ENCODE measurements at regions not wholly inside any gene's neighbourhood (a gene's known extent, or its start where the extent isn't known, plus 50 kb on each side); places are given as distances from the start of the nearest gene placed in this dataset.

- no peaks in the 10 kb centered on the region for H4K20me1 ChIP-seq (ENCODE audit: control insufficient read depth, insufficient read depth, low read depth, low read length)
- TF ChIP-seq EZH2phosphoT487 (IDR thresholded peaks at IDR 0.05; ENCODE audit: borderline replicate concordance, low read length) = no peak
- TF ChIP-seq, protein P1, sequence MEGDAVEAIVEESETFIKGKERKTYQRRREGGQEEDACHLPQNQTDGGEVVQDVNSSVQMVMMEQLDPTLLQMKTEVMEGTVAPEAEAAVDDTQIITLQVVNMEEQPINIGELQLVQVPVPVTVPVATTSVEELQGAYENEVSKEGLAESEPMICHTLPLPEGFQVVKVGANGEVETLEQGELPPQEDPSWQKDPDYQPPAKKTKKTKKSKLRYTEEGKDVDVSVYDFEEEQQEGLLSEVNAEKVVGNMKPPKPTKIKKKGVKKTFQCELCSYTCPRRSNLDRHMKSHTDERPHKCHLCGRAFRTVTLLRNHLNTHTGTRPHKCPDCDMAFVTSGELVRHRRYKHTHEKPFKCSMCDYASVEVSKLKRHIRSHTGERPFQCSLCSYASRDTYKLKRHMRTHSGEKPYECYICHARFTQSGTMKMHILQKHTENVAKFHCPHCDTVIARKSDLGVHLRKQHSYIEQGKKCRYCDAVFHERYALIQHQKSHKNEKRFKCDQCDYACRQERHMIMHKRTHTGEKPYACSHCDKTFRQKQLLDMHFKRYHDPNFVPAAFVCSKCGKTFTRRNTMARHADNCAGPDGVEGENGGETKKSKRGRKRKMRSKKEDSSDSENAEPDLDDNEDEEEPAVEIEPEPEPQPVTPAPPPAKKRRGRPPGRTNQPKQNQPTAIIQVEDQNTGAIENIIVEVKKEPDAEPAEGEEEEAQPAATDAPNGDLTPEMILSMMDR (IDR thresholded peaks at IDR 0.05; ENCODE audit: low read depth, low read length, poor library complexity, severe bottlenecking) = no peak
Observed at GRCh38 chr21:41037212-41037611, 130.7 kb upstream of the BACE2 start.

GRCh38 chr21:41037936-41038335 lies 130.0 kb upstream of the BACE2 start:
- no peaks in the 10 kb centered on the region for H3F3A ChIP-seq (ENCODE audit: control insufficient read depth, insufficient read depth)
- no peaks in the 10 kb centered on the region for H3K79me2 ChIP-seq (ENCODE audit: control insufficient read depth, low read length)
- H3K9me3 ChIP-seq (ENCODE audit: control insufficient read depth, insufficient read depth, low read length) = no peaks in the 10 kb centered on the region; the same call in 1 of the 2 replicates
- H3K27ac ChIP-seq (ENCODE audit: low read depth, low read length) = no peak overlapping the region
- no peak overlapping the region for H3K4me2 ChIP-seq (ENCODE audit: low read length)
- no peaks in the 10 kb centered on the region for H3K27me3 ChIP-seq (ENCODE audit: control insufficient read depth, low read length)
- no peaks in the 10 kb centered on the region for H3K36me3 ChIP-seq (ENCODE audit: control insufficient read depth, low read length)
- no peaks in the 10 kb centered on the region for H3K9me2 ChIP-seq (replicated peaks; ENCODE audit: control insufficient read depth, low read length)
- H4K20me1 ChIP-seq (ENCODE audit: control insufficient read depth, insufficient read depth, low read depth, low read length) = no peaks in the 10 kb centered on the region
- no peaks in the 10 kb centered on the region for H3K4me1 ChIP-seq (ENCODE audit: control insufficient read depth, low read length)
- no peak for TF ChIP-seq EZH2phosphoT487 (IDR thresholded peaks at IDR 0.05; ENCODE audit: borderline replicate concordance, low read length)
- TF ChIP-seq, protein P1 (IDR thresholded peaks at IDR 0.05; ENCODE audit: low read depth, low read length, poor library complexity, severe bottlenecking) = no peak
- no peak overlapping the region for H3K4me3 ChIP-seq (ENCODE audit: low read length)

More at GRCh38 chr21:41037212-41037611, 130.7 kb upstream of the BACE2 start:
- no peak overlapping the region for H3K4me2 ChIP-seq (ENCODE audit: low read length)
- H3K4me1 ChIP-seq (ENCODE audit: control insufficient read depth, low read length) = no peaks in the 10 kb centered on the region
- H3K27me3 ChIP-seq (ENCODE audit: control insufficient read depth, low read length) = no peaks in the 10 kb centered on the region
- no peaks in the 10 kb centered on the region for H3K79me2 ChIP-seq (ENCODE audit: control insufficient read depth, low read length)
- no peaks in the 10 kb centered on the region for H3F3A ChIP-seq (ENCODE audit: control insufficient read depth, insufficient read depth)
- H3K27ac ChIP-seq (ENCODE audit: low read depth, low read length) = no peak overlapping the region
- no peaks in the 10 kb centered on the region; the same call in 1 of the 2 replicates for H3K9me3 ChIP-seq (ENCODE audit: control insufficient read depth, insufficient read depth, low read length)
- H3K36me3 ChIP-seq (ENCODE audit: control insufficient read depth, low read length) = no peaks in the 10 kb centered on the region
- no peak overlapping the region for H3K4me3 ChIP-seq (ENCODE audit: low read length)
- no peaks in the 10 kb centered on the region for H3K9me2 ChIP-seq (replicated peaks; ENCODE audit: control insufficient read depth, low read length)

- Histone ChIP-seq H3K9me3 (ENCODE audit: control insufficient read depth, insufficient read depth, low read length) (no peaks in the 10 kb centered on the region; the same call in 1 of the 2 replicates), H3K4me1 (ENCODE audit: control insufficient read depth, low read length) (no peaks in the 10 kb centered on the region), H3K27ac (ENCODE audit: low read depth, low read length) (no peak overlapping the region), H3K36me3 (ENCODE audit: control insufficient read depth, low read length) (no peaks in the 10 kb centered on the region), H3F3A (ENCODE audit: control insufficient read depth, insufficient read depth) (no peaks in the 10 kb centered on the region), H3K9me2 (replicated peaks; ENCODE audit: control insufficient read depth, low read length) (no peaks in the 10 kb centered on the region), H3K4me2 (ENCODE audit: low read length) (no peak overlapping the region), H4K20me1 (ENCODE audit: control insufficient read depth, insufficient read depth, low read depth, low read length) (no peaks in the 10 kb centered on the region), H3K79me2 (ENCODE audit: control insufficient read depth, low read length) (no peaks in the 10 kb centered on the region), H3K4me3 (ENCODE audit: low read length) (no peak overlapping the region), H3K27me3 (ENCODE audit: control insufficient read depth, low read length) (no peaks in the 10 kb centered on the region)
- TF ChIP-seq, protein P1 (IDR thresholded peaks at IDR 0.05; ENCODE audit: low read depth, low read length, poor library complexity, severe bottlenecking) = no peak
Observed at GRCh38 chr21:41043014-41043413, 124.9 kb upstream of the BACE2 start.

Measured in DOHH2 (cell line).